KMS-11 (cell line): ENCODE measurements at regions not wholly inside any gene's neighbourhood (a gene's known extent, or its start where the extent isn't known, plus 50 kb on each side); places are given as distances from the start of the nearest gene placed in this dataset.
"Not testable (repeated sequence)": the region's sequence is repeated elsewhere in the genome, so short reads cannot be mapped to it uniquely, and the experiment has no call there.

ENCODE experiments used
- H2AFZ ChIP-seq: fragments of 200-600 bp; sonication (generic); 2 replicates; pipeline ENCODE4 v1.6.1; 2016; ENCODE audit warnings: antibody characterized with exemption, mixed run types, low read depth
- H3K27ac ChIP-seq: fragments of 200-600 bp; sonication (generic); 2 replicates; pipeline ENCODE4 v1.6.1; 2016; ENCODE audit warnings: mild to moderate bottlenecking, mixed run types
- H3K27me3 ChIP-seq: fragments of 200-600 bp; sonication (generic); 2 replicates; pipeline ENCODE4 v1.6.1; 2017; ENCODE audit warnings: mild to moderate bottlenecking, low read depth, mixed run types, moderate library complexity; ENCODE audit not compliant: insufficient read depth
- H3K36me3 ChIP-seq: fragments of 200-600 bp; sonication (generic); 2 replicates; pipeline ENCODE4 v1.6.1; 2017; ENCODE audit warnings: mild to moderate bottlenecking, mixed run types; ENCODE audit not compliant: insufficient read depth
- H3K4me1 ChIP-seq: fragments of 200-600 bp; sonication (generic); 2 replicates; pipeline ENCODE4 v1.6.1; 2016; ENCODE audit warnings: mild to moderate bottlenecking, low read depth, mixed run types; ENCODE audit not compliant: poor library complexity, severe bottlenecking
- H3K4me2 ChIP-seq: fragments of 200-600 bp; sonication (generic); 2 replicates; pipeline ENCODE4 v1.7.0; 2016; ENCODE audit warnings: mild to moderate bottlenecking, mixed run types
- H3K4me3 ChIP-seq: fragments of 200-600 bp; sonication (generic); IDR thresholded peaks from 2 replicates; pipeline ENCODE4 v1.6.1; 2017; ENCODE audit warnings: low read depth, low read length, mixed read lengths; ENCODE audit not compliant: insufficient read depth
- H3K79me2 ChIP-seq: fragments of 200-600 bp; sonication (generic); 2 replicates; pipeline ENCODE4 v1.6.1; 2016; ENCODE audit warnings: low read depth, mixed run types; ENCODE audit not compliant: insufficient read depth
- H3K9ac ChIP-seq: fragments of 200-600 bp; sonication (generic); 2 replicates; pipeline ENCODE4 v1.6.1; 2016; ENCODE audit warnings: mild to moderate bottlenecking, mixed run types
- H4K20me1 ChIP-seq: fragments of 200-600 bp; sonication (generic); 2 replicates; pipeline ENCODE4 v1.6.1; 2016; ENCODE audit warnings: mild to moderate bottlenecking, mixed run types; ENCODE audit not compliant: insufficient read depth
- TF ChIP-seq, protein P1 (sequence below): fragments of 200-600 bp; sonication (generic); conservative IDR thresholded peaks from 2 replicates; pipeline ENCODE4 v1.6.1; 2017; ENCODE audit warnings: low read depth, mild to moderate bottlenecking, antibody characterized with exemption, low read length, moderate library complexity, mixed read lengths

DNA sequence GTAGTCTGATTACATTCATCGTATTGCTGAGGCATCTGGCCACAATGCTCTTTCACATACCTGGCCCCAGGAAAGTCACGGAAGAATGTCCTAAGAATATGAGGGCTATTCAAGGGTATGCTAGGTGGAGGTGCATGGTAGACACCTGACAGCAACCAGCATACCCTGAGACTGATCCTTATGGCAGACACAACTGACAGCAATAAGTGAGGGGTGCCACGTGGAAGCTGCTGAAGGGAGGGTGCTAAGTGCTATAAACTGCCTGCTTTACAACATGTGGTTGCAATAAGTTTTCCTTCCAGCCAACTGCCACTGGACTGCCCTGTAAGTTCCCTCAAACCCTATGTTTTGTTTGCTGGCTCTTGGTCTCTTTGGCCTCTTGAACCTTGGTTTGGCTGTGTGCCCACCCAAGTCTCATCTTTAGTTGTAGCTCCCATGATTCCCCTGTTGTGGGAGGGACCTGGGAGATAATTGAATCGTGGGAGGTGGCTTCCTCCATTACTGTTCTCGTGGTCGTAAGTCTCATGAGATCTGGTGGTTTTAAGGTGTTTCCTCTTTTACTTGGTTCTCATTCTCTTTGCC is 201.3 kb upstream of the MOCS1 start:
- no peaks in the 10 kb centered on the region for H3K79me2 ChIP-seq
- H3K36me3 ChIP-seq, result no peaks in the 10 kb centered on the region
- no peak overlapping the region for H3K9ac ChIP-seq
- no peaks in the 10 kb centered on the region for H3K27me3 ChIP-seq
- no peak overlapping the region for H2AFZ ChIP-seq
- H3K4me1 ChIP-seq, result no peaks in the 10 kb centered on the region
- H3K4me2 ChIP-seq, result no peak overlapping the region
- H3K4me3 ChIP-seq, result no peak overlapping the region
- no peaks in the 10 kb centered on the region for H4K20me1 ChIP-seq
- TF ChIP-seq, protein P1, sequence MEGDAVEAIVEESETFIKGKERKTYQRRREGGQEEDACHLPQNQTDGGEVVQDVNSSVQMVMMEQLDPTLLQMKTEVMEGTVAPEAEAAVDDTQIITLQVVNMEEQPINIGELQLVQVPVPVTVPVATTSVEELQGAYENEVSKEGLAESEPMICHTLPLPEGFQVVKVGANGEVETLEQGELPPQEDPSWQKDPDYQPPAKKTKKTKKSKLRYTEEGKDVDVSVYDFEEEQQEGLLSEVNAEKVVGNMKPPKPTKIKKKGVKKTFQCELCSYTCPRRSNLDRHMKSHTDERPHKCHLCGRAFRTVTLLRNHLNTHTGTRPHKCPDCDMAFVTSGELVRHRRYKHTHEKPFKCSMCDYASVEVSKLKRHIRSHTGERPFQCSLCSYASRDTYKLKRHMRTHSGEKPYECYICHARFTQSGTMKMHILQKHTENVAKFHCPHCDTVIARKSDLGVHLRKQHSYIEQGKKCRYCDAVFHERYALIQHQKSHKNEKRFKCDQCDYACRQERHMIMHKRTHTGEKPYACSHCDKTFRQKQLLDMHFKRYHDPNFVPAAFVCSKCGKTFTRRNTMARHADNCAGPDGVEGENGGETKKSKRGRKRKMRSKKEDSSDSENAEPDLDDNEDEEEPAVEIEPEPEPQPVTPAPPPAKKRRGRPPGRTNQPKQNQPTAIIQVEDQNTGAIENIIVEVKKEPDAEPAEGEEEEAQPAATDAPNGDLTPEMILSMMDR, result no peak
- no peak overlapping the region for H3K27ac ChIP-seq

DNA sequence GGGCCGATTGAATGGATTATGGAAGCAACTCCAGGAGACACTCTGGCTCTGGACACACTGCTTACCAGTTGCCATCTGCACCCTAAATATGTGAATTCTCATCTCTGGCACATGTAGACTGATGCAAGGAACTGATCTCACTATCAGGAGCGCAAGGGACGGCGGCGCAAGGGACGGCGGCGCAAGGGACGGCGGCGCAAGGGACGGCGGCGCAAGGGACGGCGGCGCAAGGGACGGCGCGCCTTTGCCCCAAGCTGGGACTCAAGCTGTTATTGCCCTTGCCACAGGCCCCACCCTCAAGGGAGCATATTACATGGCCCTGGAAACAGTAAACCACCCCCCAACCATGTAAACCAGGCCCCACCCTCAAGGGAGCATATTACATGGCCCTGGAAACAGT is 199.7 kb upstream of the MOCS1 start:
- not testable (repeated sequence) for H3K4me2 ChIP-seq, H4K20me1 ChIP-seq, H3K27ac ChIP-seq, H3K36me3 ChIP-seq, H3K79me2 ChIP-seq, H3K4me1 ChIP-seq, H3K9ac ChIP-seq, H3K27me3 ChIP-seq, H2AFZ ChIP-seq, H3K4me3 ChIP-seq

- no peaks in the 10 kb centered on the region for H3K27me3 ChIP-seq
- H4K20me1 ChIP-seq, result no peaks in the 10 kb centered on the region
- TF ChIP-seq, protein P1, result no peak
- no peaks in the 10 kb centered on the region for H3K4me1 ChIP-seq
- no peaks in the 10 kb centered on the region for H3K36me3 ChIP-seq
- no peak overlapping the region for H3K27ac ChIP-seq
- H3K4me3 ChIP-seq, result no peak overlapping the region
- no peaks in the 10 kb centered on the region for H3K79me2 ChIP-seq
- H3K9ac ChIP-seq, result no peak overlapping the region
- H3K4me2 ChIP-seq, result no peak overlapping the region
- no peak overlapping the region for H2AFZ ChIP-seq
Observed at GRCh38 chr6:40131675-40132074, 197.4 kb upstream of the MOCS1 start.

DNA sequence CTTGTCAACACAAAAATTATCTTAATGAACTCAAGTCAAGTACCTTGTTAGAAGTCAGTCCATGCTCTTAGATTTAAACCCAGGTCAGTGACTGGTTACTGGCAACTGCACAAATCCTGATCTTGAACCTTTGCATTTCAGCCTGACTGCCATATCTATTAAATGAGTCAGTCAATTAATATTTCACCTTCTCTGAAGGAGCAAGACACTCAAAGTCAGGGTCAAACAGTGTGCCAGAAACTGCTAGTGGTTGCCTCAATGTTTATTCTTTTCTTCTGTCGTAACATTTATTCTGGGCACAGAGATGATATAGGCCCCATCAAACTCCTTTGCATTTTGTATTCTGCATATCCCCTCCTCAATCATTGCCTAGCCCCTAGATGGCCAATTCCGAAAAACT is 193.9 kb upstream of the MOCS1 start:
- Histone ChIP-seq H3K27ac (no peak overlapping the region), H3K79me2 (no peaks in the 10 kb centered on the region), H3K36me3 (no peaks in the 10 kb centered on the region), H3K4me2 (no peak overlapping the region), H3K9ac (no peak overlapping the region), H4K20me1 (no peaks in the 10 kb centered on the region), H3K4me1 (no peaks in the 10 kb centered on the region), H3K27me3 (no peaks in the 10 kb centered on the region), H2AFZ (no peak overlapping the region), H3K4me3 (no peak overlapping the region)
- TF ChIP-seq, protein P1, result no peak

- H2AFZ ChIP-seq, result no peak overlapping the region
- H4K20me1 ChIP-seq, result no peaks in the 10 kb centered on the region
- H3K27me3 ChIP-seq, result no peaks in the 10 kb centered on the region
- H3K36me3 ChIP-seq, result no peaks in the 10 kb centered on the region
- no peak overlapping the region for H3K4me2 ChIP-seq
- H3K9ac ChIP-seq, result no peak overlapping the region
- H3K4me3 ChIP-seq, result no peak overlapping the region
- no peaks in the 10 kb centered on the region for H3K79me2 ChIP-seq
- H3K4me1 ChIP-seq, result no peaks in the 10 kb centered on the region
- TF ChIP-seq, protein P1, result no peak
- H3K27ac ChIP-seq, result no peak overlapping the region
Observed at GRCh38 chr6:40125680-40126394, 191.6 kb upstream of the MOCS1 start.
